GM19468 (cell line): ENCODE measurements at regions not wholly inside any gene's neighbourhood (a gene's known extent, or its start where the extent isn't known, plus 50 kb on each side); places are given as distances from the start of the nearest gene placed in this dataset.

Source experiments
- ATAC-seq: cut with Tn5 transposase; IDR thresholded peaks from one replicate; pipeline ENCODE4 v1.9.1; 2021; ENCODE audit warnings: mild to moderate bottlenecking, moderate library complexity, moderate number of reproducible peaks; ENCODE audit not compliant: unreplicated experiment; ENCODE audit errors: extremely low read depth

GRCh38 chr3:102074946-102075345, 225.6 kb downstream of the NFKBIZ start:
- ATAC-seq = no peak

GRCh38 chr3:102078401-102078800, 229.1 kb downstream of the NFKBIZ start:
- ATAC-seq = no peak

- no peak for ATAC-seq
These were observed 229.8 kb downstream of the NFKBIZ start for GRCh38 chr3:102078854-102079808.

- no peak for ATAC-seq
These were observed 230.5 kb downstream of the NFKBIZ start for GRCh38 chr3:102079809-102080197.

- no peak for ATAC-seq
These were observed 232.4 kb downstream of the NFKBIZ start for GRCh38 chr3:102081572-102082289.

- no peak for ATAC-seq
These were observed 234.2 kb downstream of the NFKBIZ start for GRCh38 chr3:102083473-102083872.

GRCh38 chr3:102084006-102084405, 234.7 kb downstream of the NFKBIZ start:
- ATAC-seq = no peak

GRCh38 chr3:102084704-102085103, 235.4 kb downstream of the NFKBIZ start:
- no peak for ATAC-seq

GRCh38 chr3:102085431-102086176, 236.3 kb downstream of the NFKBIZ start:
- no peak for ATAC-seq

- no peak for ATAC-seq
These were observed 237.9 kb downstream of the NFKBIZ start for GRCh38 chr3:102087236-102087635.

GRCh38 chr3:102089239-102089638, 239.9 kb downstream of the NFKBIZ start:
- no peak for ATAC-seq

GRCh38 chr3:102089904-102090720, 240.8 kb downstream of the NFKBIZ start:
- ATAC-seq = no peak

- no peak for ATAC-seq
These were observed 241.4 kb downstream of the NFKBIZ start for GRCh38 chr3:102090721-102091045.

- no peak for ATAC-seq
These were observed 242.0 kb downstream of the NFKBIZ start for GRCh38 chr3:102091358-102091757.

- no peak for ATAC-seq
These were observed 243.5 kb downstream of the NFKBIZ start for GRCh38 chr3:102092617-102093466.

GRCh38 chr3:102094506-102094905, 245.2 kb downstream of the NFKBIZ start:
- ATAC-seq = no peak

GRCh38 chr3:102095383-102095782, 246.1 kb downstream of the NFKBIZ start:
- no peak for ATAC-seq

GRCh38 chr3:102096066-102096465, 246.8 kb downstream of the NFKBIZ start:
- no peak for ATAC-seq
